NOMO-1 treated with dmso at 0.1 percent for 144 hours (cell line): ENCODE measurements at regions not wholly inside any gene's neighbourhood (a gene's known extent, or its start where the extent isn't known, plus 50 kb on each side); places are given as distances from the start of the nearest gene placed in this dataset.

Experiments
- DNase-seq: peaks from one replicate; lab custom pipeline; 2025; ENCODE audit not compliant: unreplicated experiment; lab: John Stamatoyannopoulos, UW

GRCh38 chr1:192518700-192519099, 56.9 kb upstream of the RGS1 start:
- no peak for DNase-seq

DNA sequence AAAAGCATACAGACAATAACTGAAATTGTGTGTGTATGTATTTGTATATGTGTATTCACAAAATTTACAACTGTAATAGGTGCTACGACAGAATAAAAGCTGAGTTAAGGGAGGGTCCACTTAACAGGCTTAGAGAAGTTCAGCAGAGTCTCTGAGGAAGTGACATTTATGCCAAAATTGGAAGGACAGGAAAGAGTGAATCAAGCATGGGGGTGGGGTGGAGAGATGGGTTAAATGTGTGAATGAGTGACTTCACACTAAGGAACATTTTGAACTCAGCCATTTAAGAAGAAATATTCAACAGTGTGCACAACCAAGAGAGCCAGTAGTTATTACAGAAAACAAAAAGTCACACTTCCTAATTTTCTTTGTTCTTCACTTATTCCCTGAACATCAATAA, 53.8 kb upstream of the RGS1 start:
- DNase-seq = peak; percentile 28

DNA sequence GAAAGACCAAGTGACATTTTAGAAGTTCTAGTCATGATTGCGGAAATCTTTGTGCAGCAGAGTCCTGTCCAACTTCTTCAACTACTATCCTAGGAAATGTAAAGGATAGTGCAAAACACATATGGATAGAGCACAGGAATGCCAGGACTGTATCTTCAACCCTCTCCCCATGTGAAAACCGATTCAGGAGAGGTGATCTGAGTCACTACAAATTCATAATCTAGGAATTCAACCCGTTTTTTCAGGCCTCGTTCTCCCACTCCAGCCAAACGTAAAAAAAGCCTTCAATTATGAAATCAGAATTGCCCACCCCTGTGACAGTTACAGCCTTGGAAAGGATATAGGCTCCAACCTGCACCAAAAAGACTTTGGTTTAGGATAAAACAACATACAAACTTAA, 52.9 kb upstream of the RGS1 start:
- no peak for DNase-seq

DNA sequence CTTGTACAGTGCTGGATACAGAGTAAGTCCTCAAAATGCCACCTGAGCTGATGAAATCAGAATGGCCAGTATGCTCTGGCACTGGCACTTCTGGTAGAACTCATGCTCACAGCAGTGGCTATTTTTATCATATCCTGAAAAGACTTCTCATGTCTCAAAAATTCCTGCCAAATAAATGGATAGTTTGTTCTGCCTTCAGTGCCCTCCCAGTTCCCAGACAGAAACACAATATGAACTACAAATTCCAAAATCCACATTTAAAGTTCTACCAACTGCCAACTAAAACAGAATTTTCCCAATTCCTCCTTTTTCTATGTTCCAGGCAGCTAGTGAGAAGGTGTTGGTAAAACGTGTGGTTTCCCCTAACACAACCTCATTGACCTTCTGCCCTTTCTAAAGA, 51.4 kb upstream of the RGS1 start:
- no peak for DNase-seq
